HG03097 (cell line): ENCODE measurements at regions not wholly inside any gene's neighbourhood (a gene's known extent, or its start where the extent isn't known, plus 50 kb on each side); places are given as distances from the start of the nearest gene placed in this dataset.

Experiments
- ATAC-seq: cut with Tn5 transposase; IDR thresholded peaks from one replicate; pipeline ENCODE4 v1.9.1; 2021; ENCODE audit not compliant: unreplicated experiment, low FRiP score

DNA sequence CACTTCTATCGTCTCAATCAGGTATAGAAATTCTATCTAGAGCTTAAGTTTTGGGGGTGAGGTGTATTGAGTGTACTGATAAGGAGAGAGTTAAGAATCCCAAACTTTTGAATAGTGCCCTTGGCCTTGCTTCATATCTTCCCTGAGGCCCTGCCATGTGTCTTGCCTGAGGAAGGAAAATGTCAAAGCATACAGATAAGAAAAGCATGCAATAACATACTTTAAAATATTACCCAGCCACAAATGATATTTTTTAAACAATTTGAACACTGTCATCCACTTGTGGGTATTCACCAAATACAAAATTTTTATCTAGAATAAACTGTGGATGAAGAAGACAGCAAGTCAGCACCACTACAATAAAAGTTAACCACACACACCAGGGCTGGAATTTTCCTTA, 631.0 kb upstream of the ALCAM start:
- ATAC-seq = no peak

DNA sequence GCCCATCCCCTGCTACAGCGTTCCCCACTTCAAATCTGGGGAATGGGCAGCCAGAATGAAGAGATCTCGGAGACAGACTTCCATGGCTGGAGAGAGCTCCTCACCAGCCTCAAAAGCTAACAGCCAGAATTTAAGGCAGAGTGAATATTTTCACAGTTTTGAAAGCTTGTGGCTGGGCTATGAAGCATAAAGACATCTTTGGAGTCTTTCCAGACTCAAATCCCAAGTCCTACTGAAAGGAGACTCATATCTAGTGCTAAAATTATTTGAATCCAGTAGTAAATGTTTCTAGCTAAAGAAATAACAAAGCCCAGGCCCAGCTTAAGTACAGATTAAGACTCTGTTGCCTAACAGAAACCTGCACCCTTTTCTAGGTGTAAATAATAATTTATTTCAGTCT, 628.4 kb upstream of the ALCAM start:
- no peak for ATAC-seq

DNA sequence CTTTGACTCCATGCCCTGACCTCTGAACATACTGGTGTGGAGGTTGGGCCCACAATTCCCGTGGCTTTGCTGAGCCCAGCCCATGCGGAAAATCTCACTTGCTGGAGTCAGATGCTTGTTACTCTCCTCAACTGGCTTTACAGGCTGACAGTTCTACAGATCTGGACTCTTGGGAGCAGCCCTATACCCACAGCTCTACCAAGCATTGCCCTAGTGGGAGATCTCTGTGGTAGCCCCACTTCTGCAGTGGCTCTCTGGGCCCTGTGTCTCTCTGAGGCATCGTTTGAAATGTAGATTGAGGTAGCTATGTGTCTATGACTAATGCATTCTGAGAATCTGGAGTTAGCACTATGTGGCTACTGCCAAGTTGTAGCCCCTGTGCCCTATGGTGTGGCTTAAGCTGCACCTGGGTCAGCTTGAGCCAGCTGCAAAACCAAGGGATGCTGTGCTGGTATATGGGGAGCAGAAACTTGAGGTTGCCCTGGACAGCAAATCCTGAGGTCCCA, 625.8 kb upstream of the ALCAM start:
- no peak for ATAC-seq

DNA sequence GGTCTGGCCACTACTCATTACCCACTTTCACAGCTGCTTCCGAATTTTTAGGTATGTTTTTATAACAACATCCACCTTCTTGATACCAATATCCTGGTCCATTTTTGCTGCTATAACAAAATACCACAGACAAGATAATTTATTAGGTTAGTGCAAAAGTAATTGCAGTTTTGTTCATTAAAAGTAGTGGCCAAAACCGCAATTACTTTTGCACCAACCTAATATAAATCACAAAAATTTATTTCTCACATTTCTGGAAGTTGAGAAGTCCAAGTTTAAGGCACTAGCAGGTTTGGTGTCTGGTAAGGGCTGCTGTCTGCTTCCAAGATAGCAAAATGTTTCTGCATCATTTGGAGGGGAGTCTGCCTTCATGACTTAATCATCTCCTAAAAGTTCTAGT, 624.7 kb upstream of the ALCAM start:
- ATAC-seq = no peak

DNA sequence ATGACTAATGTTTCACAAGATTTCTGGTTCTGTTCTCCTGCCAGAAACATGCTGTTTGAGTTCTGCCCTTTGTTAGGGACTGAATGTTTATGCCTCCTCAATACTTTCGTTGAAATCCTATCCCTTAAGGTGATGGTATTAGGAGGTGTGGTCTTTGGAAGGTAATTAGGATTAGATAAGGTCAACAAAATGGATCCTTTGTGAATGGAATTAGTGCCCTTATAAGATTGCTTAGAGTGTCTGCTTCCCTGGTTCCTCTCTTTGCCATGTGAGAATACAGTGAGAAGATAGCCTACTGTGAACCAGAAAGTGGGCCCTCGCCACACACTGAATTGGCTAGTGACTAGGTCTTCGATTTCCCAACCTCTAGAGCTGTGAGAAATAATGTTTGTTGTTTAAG, 621.4 kb upstream of the ALCAM start:
- ATAC-seq = no peak

DNA sequence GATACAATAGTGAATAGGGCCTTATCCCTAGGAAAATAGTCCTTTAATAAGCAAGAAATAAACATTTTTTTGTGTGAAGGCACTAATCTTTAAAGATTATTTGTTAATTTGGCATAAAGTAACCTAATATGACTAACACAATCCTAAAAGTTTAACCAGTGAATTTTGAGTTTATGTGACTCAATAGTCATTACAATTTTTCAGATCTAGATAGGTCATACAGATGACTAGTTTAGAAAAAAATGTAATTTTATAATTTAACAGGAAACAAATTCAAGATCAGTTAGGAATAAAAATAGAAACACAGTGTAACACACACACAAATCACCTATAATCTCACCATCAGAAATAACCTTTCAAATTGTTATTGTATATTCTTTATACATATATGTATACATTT, 620.7 kb upstream of the ALCAM start:
- no peak for ATAC-seq

DNA sequence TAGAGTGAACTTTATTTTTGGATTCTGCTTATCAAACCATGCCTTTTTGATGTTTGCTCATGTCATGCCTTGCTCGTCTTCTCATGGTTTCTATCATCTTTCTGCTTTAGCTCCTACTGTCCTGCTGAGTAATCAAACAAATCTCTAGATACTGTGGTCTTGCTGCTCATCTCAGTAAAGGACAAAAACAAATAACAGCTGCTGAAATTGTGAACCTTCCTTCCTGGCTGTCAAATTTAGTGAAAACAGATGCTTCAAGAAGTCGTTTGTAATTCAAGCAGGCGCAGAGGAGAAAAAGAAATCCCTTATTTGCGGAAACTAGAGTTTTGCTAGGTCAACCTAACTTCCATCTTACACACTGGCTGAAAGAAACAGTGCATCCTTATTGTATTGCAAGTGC, 616.1 kb upstream of the ALCAM start:
- ATAC-seq = no peak

DNA sequence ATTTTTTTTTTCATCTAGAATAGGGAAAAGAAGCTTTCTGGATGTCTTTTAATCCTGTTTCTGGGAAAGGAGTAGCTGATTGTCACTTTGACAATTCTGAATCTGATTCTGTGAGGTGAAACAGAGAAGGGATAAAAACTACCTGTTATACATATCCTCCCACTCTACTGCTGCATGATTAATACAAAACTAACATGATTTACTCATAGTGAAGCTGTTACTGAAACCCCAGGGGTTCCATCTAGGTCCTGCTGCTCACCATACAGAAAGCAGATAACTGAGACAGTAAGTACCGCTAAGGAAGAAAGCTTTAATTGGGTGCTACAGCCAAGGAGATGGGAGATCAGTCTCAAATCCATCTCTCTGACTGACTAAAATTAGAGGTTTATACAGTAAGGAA, 610.9 kb upstream of the ALCAM start:
- no peak for ATAC-seq

DNA sequence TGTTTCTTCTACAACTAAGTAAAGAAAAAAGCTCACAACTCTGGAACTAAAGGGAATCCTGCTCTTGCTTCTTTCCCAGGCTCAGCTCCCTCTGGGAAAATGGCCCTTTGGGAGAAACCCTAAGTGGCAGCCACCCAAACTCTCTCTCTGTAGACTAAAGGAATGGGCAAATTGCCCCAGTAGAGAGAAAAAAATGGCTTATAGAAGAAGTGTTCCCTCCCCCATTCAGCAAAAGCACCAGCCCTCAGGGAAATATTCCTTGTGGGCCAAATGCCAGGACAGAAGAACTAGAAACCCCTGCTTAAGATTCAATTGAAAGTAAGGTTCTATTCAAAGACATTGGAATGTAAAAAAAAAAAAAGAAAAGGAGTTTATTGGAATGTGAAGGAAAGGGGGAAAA, 603.7 kb upstream of the ALCAM start:
- ATAC-seq = no peak

DNA sequence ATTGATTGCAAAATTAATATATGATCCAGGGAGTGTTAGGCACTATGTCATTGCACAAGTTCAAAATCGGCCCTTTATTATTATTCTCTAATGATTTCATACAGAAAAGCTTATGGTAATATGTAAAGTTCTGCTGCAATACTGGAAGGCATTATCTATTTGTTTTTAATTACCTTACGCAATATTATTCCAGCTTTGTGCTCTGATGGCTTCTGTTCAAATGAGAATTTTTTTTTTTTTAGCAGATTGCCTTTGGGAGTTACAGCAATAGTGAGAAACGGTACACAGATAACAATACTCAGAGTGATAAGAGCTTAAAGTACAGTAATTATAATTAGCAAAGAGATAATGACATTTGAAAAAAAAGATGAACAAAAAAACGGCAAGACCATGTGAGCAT, 602.2 kb upstream of the ALCAM start:
- ATAC-seq = no peak

DNA sequence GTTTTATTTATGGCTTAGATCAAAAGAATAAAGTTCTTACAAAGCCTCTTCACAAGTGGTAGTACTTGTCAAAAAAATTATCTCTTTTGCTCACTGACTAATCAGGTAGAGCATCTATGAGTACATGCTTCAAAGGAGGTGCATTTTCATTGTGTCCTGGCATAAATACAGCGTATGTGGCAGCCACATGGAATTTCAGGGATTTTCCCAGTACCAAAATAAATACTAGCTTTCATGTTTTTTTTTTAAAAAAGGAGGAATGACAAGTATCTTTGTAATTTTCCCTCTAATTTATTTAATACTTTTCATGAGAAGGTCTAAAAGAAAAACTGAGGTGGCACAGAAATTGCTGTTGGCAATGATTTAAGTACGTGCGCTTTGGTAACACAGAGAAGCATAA, 597.8 kb upstream of the ALCAM start:
- ATAC-seq = no peak

DNA sequence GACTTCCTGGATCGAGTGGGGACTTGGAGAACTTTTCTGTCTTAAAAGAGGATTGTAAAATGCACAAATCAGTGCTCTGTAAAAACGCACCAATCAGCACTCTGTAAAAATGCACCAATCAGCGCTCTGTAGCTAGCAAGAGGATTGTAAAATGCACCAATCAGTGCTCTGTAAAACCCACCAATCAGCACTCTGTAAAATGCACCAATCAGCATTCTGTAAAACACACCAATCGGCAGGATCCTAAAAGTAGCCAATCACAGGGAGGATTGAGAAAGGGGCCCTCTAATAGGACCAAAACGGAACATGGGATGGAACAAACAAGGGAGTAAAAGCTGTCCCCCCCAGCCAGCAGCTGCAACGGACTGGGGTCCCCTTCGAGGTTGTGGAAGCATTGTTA, 587.4 kb upstream of the ALCAM start:
- no peak for ATAC-seq

DNA sequence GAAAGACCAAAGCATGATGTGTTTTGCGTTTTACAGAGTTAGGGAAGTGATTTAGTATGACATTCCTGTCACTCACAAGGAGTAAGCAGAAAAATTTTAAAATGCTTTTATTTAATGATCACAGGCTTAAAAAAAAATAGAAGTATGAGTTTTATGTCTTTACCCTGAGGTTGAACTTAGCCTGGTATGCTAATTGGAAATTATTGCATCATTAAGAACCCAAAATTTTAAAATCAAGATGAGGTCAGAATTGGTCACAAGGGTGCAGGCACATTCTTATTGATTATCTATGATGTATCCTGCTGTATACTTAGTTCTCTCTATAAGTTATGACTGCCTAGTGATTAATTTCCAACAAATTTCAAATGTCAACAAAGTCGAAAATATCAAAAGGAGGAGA, 585.6 kb upstream of the ALCAM start:
- ATAC-seq = no peak

DNA sequence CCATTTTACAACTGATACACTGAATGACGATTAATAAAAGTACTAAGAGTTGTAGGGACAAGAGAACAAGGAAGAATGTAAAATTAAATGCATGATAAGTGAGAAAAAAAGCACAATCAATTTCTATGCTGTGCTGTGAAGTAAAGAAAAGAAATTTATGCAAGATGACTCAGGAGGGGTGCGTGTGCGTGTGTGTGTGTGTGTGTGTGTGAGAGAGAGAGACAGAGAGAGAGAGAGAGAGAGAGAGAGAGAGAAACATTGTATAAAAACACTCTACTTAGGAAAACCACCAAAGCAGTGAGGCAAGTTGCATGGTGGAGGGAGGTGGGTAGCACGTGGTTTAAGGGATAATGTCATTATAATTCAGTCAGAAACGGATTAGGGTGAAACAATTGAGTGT, 580.8 kb upstream of the ALCAM start:
- no peak for ATAC-seq

DNA sequence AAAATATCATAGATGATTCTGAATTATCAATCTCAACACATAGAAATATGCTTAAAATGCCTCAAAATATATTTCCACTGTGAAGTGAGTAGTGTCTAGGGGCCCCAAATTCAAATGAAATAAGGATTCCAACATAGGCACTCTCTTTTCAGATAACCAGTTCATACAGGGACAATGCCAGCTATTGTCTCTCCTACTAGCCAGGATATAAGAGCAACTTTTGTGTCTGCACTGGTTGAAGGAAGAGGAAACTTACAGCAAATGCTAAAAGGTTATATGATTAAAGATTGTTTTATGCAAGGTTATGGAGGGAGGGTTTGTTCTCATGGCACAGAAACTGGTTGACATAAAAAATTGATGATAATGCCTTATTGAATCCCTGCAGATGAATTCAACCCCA, 579.4 kb upstream of the ALCAM start:
- no peak for ATAC-seq

DNA sequence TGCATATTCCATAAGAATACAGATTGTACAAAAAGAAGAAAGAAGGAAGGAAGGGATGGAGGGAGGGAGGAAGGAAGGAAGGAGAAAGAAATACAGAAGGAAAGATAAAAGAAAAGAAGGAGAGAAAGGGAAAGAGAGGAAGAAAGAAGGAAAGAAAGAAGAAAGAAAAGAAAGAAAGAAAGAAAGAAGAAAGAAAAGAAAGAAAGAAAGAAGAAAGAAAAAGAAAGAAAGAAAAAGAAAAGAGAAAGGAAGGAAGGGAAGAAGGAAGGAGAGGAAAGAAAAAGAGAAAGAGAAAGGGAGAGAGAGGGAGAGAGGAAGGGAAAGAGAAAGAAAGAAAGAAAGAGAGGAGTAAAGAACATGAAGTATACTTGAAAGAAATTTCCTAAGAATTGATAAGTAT, 577.9 kb upstream of the ALCAM start:
- ATAC-seq = no peak

DNA sequence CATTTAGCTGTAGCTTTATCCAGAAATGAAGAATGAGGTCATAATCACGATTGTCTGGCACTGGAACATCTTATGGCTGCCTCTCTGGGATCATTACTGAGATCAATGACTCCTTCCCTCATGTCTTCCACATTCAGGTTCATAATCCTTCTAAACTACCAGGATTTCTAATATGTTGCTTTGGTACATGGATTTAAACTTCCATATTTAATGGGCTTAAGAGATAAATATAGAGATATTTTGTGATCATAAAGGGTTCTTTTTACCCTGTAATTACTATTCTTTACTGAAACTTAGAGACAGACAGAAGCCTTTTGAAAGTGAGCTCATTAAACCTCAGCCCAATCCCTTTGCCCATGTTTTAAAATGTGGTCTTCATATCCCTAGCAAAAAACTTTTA, 575.4 kb upstream of the ALCAM start:
- ATAC-seq = no peak

DNA sequence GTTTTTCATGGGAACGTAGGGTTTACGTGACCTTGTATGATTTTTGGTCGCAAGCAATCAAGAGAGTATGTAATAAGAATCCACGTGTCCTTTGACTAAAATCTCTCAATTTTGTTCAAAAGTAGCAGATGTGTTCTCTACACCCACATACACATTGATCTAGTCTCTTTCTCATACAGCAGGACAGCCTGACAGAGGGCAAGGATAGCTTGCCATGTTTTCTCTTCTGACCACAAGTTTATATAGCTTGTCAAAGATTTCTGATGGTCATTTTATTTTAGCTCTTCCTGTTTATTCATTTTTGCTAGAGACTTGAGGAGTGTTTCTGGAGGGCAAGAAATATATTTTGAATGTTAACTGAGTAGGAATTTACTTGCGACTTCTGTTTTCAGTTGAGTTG, 570.2 kb upstream of the ALCAM start:
- no peak for ATAC-seq

DNA sequence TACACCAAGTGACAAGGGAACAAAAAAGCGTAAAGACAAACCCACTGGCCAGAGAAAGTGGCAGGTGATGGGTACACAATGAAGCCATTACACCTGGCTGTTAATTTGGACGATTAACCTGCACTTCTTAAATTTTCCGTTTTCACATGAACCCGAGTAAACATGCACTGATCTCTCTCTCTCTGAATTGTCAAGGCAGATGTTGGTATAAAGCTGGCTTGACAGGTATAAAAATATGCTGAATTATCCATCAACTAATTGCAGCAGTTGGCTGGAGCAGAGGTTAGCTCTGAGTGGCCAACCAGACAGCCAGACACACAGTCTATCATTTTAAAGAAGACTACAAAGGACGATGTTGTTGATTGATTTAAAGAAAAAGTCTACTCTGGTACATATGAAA, 561.7 kb upstream of the ALCAM start:
- ATAC-seq = no peak

DNA sequence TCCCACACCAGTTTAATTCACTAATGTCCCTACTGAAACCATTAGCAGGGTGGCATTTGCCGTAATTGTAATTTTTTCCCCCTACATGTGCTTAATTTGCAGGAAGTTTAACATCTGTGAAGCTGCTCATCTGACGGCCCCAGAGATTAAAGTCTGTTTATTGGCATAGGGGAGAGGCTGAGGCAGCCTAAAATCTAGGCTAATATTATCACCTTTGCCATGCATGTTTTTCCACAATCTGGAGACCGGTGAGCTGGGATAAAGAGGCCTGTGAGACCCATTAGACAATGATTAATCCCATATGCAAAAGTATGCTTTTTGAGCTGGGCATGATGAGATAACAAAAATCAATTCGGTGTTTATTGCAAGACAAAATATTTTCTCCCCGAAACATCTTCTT, 561.2 kb upstream of the ALCAM start:
- no peak for ATAC-seq

DNA sequence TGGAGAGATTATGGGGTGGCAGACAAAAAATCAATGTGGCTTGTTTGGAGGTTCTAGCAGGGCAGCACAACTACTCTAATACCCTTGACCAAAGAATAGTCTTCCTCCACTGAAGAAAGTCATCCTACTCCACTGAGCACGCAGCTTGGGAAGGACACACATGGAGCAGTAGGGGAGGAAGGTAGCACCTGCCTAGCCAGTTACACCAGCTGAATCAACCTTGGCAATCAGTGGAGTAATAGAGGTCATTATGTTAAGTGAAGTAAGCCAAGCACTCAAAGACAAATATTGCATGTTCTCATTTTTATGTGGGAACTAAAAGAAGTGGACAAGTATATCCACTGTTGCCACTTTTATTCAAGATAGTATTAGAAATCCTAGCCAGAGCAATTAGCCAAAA, 555.8 kb upstream of the ALCAM start:
- ATAC-seq = no peak

DNA sequence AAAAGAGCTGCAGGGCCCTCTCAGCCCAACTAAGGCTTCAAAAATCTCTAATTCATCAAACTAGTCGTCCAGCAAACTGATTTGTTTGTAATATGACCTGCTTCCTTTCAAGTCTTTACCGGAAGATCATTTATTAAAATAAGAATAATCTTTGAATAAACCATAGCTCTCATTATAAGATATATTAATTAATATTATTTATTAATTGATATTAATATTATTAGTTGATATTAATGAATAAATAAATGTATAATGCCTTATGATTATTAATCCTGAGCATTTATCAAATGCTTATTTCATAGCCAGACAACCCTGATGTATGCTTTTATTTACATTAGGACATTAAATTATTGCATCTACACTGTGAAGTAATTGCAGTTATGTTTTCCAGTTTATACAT, 550.7 kb upstream of the ALCAM start:
- ATAC-seq = no peak

DNA sequence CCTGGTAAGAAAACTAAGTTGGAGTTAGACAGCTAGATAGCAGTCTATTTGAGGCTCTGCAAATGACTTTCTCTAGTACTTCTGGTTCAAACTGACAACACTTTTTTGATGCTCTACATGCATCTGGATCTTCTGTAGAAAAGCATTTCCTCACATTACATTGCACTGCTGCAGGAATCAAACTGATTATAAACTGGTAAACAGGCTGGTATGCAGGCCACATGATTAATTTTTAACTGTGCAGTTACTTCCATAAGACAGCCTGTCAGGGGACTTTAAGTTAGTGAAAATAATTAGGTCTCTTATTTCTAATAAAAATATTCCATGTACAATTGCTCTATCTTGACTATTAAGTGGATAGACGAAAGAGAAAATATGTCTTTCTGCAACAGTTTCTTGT, 550.0 kb upstream of the ALCAM start:
- no peak for ATAC-seq

DNA sequence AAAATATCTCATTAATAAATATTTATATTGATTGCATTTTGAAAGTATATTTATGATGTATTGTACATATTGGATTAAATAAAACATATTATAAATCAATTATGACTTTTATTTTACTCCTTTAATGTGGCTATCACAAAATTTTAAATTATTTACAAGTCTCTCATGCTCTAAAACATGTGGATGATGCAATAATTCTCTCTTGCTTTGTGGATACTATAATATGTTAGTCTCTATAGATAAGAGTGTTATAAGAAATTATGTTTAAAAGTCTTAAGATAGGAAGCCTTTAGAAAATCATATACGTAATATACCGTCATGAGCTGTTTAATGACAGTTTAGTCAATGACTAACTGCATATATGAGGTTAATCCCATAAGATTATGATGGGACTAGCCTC, 547.4 kb upstream of the ALCAM start:
- ATAC-seq = no peak
